PFSK-1 (cell line): ENCODE measurements at regions not wholly inside any gene's neighbourhood (a gene's known extent, or its start where the extent isn't known, plus 50 kb on each side); places are given as distances from the start of the nearest gene placed in this dataset.

Experiments
- FOXP2 ChIP-seq: optimal IDR thresholded peaks from 2 replicates; pipeline ENCODE3; 2011; ENCODE audit warnings: borderline replicate concordance, control low read depth, inconsistent platforms; ENCODE audit not compliant: insufficient read depth; ENCODE audit errors: extremely low read length, extremely low read depth
- POLR2AphosphoS5 ChIP-seq: IDR thresholded peaks from 2 replicates; pipeline ENCODE4 v1.6.1; 2012; ENCODE audit warnings: low read depth, mild to moderate bottlenecking, control low read depth, low read length, moderate library complexity
- SIN3A ChIP-seq: IDR thresholded peaks from 2 replicates; pipeline ENCODE4 v1.6.1; 2012; ENCODE audit warnings: mild to moderate bottlenecking, low read length, moderate library complexity, borderline replicate concordance; ENCODE audit not compliant: insufficient read depth
- TAF1 ChIP-seq: IDR thresholded peaks from 2 replicates; pipeline ENCODE4 v1.6.1; 2012; ENCODE audit warnings: low read length, control low read depth, borderline replicate concordance; ENCODE audit not compliant: insufficient read depth
- TF ChIP-seq, protein P1 (sequence below), 2 experiments: IDR thresholded peaks; 2 replicates each; pipeline versions ENCODE4 v1.6.1 to v1.8.0; 2011 to 2012; ENCODE audit warnings: low read depth in 2 of 2, low read length in 2 of 2, control low read depth in 1 of 2, inconsistent platforms in 1 of 2, mild to moderate bottlenecking in 1 of 2, moderate library complexity in 1 of 2; ENCODE audit not compliant: insufficient read depth in 1 of 2

DNA sequence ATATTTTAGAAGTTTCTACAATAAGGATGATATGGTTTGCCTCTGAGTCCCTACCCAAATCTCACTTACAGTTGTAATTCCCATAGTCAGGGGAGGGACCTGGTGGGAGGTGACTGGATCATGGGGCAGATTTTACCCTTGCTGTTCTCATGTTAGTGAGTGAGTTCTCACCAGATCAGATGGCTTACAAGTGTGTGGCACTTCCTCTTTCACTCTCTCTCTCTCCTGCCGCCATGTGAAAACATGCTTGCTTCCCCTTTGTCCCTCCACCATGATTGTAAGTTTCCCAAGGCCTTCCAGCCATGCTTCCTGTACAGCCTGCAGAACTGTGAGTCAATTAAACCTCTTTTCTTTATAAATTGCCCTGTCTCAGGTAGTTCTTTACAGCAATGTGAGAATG is 527.5 kb upstream of the ID4 start:
- TF ChIP-seq TAF1 (no peak), POLR2AphosphoS5 (no peak), FOXP2 (no peak), SIN3A (no peak)
- TF ChIP-seq, protein P1, sequence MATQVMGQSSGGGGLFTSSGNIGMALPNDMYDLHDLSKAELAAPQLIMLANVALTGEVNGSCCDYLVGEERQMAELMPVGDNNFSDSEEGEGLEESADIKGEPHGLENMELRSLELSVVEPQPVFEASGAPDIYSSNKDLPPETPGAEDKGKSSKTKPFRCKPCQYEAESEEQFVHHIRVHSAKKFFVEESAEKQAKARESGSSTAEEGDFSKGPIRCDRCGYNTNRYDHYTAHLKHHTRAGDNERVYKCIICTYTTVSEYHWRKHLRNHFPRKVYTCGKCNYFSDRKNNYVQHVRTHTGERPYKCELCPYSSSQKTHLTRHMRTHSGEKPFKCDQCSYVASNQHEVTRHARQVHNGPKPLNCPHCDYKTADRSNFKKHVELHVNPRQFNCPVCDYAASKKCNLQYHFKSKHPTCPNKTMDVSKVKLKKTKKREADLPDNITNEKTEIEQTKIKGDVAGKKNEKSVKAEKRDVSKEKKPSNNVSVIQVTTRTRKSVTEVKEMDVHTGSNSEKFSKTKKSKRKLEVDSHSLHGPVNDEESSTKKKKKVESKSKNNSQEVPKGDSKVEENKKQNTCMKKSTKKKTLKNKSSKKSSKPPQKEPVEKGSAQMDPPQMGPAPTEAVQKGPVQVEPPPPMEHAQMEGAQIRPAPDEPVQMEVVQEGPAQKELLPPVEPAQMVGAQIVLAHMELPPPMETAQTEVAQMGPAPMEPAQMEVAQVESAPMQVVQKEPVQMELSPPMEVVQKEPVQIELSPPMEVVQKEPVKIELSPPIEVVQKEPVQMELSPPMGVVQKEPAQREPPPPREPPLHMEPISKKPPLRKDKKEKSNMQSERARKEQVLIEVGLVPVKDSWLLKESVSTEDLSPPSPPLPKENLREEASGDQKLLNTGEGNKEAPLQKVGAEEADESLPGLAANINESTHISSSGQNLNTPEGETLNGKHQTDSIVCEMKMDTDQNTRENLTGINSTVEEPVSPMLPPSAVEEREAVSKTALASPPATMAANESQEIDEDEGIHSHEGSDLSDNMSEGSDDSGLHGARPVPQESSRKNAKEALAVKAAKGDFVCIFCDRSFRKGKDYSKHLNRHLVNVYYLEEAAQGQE (IDR thresholded peaks at IDR 0.05; ENCODE audit: insufficient read depth in 1 of 2, low read depth in 2 of 2, low read length in 2 of 2): no peak

DNA sequence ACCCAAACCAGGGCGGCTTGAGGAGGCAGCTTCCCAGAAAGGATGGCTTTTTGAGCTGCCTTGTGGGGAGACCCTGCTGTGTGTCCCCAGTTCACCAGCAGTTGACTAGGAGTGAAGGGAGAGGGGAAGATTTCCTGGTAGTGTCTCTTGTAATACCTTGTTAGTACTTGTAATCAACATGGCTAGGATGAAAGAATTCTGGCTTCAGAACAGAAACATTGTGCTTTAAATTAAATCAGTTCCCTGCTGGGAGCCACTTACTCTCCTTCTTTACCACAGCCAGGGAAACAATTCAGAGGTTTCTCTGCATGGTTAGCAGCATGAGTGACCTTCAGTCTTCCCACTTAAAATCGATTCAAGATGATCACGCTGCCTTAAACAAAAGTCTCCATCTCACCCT is 525.4 kb upstream of the ID4 start:
- no peak for TF ChIP-seq POLR2AphosphoS5
- no peak for TF ChIP-seq TAF1
- TF ChIP-seq, protein P1 (IDR thresholded peaks at IDR 0.05; ENCODE audit: insufficient read depth in 1 of 2, low read depth in 2 of 2, low read length in 2 of 2): no peak
- no peak for TF ChIP-seq FOXP2
- no peak for TF ChIP-seq SIN3A

DNA sequence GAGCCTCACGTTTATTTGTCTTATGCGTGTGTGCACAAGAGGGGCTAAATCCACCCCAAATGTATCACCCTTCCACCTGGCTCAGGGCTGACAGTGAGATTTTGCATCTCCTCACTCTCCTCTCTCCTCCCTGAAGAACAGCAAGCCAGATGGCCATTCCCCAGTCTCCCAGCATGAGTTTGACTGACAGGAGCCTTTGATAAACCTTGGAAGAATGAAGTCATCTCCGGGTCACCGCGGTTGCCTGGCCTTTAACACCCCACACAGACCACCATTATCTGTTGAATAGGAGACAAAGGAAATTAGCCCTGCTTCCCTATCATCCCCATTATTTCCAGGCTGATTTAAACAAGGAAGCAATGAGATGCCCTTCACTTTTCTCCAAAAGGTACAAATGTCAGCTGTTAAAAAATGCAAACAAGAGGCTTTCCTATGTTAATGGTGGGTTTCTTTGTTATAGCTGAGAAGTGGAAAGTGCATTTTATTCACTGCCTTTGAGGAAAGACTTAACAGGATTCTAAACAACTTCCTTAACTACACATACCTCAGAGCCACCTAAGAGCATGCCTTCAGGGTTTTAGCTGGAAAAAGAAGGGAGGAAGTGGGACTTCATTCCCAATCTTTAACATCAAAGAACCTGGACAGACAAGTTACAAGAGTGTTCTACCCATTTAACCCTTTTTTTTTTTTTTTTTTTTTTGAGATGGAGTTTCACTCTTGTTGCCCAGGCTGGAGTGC is 524.8 kb upstream of the ID4 start:
- TF ChIP-seq SIN3A (no peak), POLR2AphosphoS5 (no peak), FOXP2 (no peak), TAF1 (no peak)
- TF ChIP-seq, protein P1 (IDR thresholded peaks at IDR 0.05; ENCODE audit: insufficient read depth in 1 of 2, low read depth in 2 of 2, low read length in 2 of 2): no peak

DNA sequence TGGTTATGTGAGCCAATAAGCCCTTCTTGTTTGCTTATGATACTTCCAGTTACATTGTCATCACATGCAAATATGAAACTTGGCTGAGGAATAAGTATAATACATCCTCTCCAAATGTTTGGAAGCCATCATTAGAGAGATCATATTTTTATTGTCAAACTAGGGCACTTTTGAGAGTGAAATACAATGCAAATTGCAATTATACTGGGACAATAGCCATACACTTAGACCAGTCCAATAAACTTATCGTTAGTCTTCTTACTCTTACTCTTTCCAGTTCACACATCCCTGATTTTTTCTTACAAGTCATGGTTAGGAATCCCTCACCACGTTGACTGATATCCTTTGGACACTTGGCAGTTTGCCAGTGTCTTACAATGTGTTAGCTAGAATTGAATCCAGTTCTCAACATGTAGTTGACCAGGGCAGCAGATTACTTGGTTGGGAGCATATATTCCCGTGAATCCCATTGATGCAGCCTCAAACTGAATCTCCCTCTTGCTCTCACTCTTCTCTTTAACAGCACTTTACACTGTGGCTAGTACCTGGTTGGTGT is 519.7 kb upstream of the ID4 start:
- TF ChIP-seq, protein P1 (IDR thresholded peaks at IDR 0.05; ENCODE audit: insufficient read depth in 1 of 2, low read depth in 2 of 2, low read length in 2 of 2): no peak
- TF ChIP-seq FOXP2 (no peak), POLR2AphosphoS5 (no peak), TAF1 (no peak), SIN3A (no peak)

DNA sequence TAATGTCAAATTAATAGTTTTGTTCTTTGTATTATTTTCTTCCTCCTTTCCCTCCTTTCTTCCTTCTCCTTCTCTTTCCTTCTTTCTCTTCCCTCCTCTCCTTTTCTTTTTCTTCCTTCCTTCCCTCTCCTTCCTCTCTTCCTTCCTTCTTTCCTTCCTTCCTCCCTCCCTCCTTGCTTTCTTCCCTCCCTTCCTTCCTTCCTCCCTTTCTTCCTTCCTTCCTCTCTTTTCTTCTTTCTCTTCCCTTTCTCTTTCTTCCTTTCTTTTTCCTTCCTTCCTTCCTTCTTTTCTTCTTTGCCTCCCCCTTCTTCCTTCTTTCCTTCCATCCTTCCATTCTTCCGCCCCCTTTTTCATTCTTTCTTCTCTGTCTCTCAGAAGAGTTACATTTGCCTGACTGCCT is 518.2 kb upstream of the ID4 start:
- TF ChIP-seq TAF1 (no peak), FOXP2 (no peak), SIN3A (no peak), POLR2AphosphoS5 (no peak)
- TF ChIP-seq, protein P1 (IDR thresholded peaks at IDR 0.05; ENCODE audit: insufficient read depth in 1 of 2, low read depth in 2 of 2, low read length in 2 of 2): no peak
